GM23248 (cell line): ENCODE measurements at regions not wholly inside any gene's neighbourhood (a gene's known extent, or its start where the extent isn't known, plus 50 kb on each side); places are given as distances from the start of the nearest gene placed in this dataset.

ENCODE experiments used
- EZH2 ChIP-seq: fragments of 200-600 bp; sonication (generic); IDR thresholded peaks from 2 replicates; pipeline ENCODE4 v1.6.1; 2018; ENCODE audit warnings: antibody characterized with exemption, mild to moderate bottlenecking; ENCODE audit not compliant: insufficient read depth, poor library complexity, severe bottlenecking
- EZH2phosphoT487 ChIP-seq: fragments of 200-600 bp; sonication (generic); IDR thresholded peaks from 2 replicates; pipeline ENCODE4 v1.6.1; 2018; ENCODE audit warnings: antibody characterized with exemption, moderate library complexity, mild to moderate bottlenecking, low read depth; ENCODE audit not compliant: insufficient read depth

DNA sequence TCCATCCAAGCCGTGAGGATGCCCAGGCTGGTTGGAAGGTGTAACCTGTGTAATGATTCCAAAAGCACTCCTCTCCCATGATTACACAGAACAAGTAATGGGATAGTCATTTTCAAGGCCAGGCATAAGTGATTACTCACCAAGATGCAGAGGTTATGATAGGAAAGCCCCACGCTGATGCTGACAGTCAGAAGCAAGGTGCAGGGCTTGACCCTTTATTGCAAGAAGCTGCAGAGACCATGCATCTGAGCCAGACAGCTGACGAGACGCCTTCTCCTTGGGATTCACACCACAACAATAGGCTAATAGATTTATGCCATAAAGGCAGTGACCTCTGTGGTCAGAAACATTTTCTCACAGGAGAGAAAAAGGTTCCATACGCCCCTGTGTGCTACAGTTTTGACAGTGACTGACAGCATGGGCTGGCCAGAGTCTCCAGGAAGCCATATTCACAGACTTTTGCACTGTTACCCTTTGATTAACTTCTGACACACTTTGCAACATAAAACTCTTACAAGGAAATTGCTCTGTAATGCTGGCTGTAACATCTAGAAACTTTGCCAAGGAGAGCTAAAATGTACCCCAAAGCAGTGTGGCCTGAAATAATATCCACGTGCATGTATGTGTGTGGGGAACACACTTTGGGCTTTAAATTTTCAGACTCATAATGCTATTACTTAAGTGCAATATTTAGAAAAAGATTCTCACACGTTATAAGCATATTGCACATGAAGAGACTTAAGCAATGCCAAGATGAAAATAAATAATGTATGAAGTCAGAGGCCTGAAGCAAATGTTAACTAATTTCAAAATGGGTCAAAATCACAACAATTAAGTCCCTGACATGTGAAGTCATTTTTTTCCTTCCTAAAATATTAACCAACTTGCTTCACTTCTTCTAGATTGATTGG lies 1079.0 kb upstream of the TENM4 start:
- TF ChIP-seq EZH2 (no peak), EZH2phosphoT487 (no peak)
